Lung microvascular endothelial cell (primary cell): ENCODE measurements at regions not wholly inside any gene's neighbourhood (a gene's known extent, or its start where the extent isn't known, plus 50 kb on each side); places are given as distances from the start of the nearest gene placed in this dataset.

Experiments used
- DNase-seq, 2 donors: peaks; one replicate each; pipeline versions ENCODE4 v3.0.0 to v3.0.0-alpha.2; 2010; ENCODE audit warnings: low read depth in 2 of 2

GRCh38 chr2:168375195-168375798 is 80.8 kb upstream of the CERS6 start:
- DNase-seq, result peak in 1 of 2 donors; percentile 28

GRCh38 chr2:168378960-168379669 is 77.0 kb upstream of the CERS6 start:
- DNase-seq, result no peak

GRCh38 chr2:168380500-168380899 is 75.6 kb upstream of the CERS6 start:
- no peak for DNase-seq

GRCh38 chr2:168392024-168392423 is 64.0 kb upstream of the CERS6 start:
- DNase-seq, result no peak

GRCh38 chr2:168392797-168393196 is 63.3 kb upstream of the CERS6 start:
- no peak for DNase-seq

- DNase-seq, result no peak
Observed at GRCh38 chr2:168394262-168394661, 61.8 kb upstream of the CERS6 start.

- DNase-seq, result no peak
Observed at GRCh38 chr2:168396131-168396530, 59.9 kb upstream of the CERS6 start.

GRCh38 chr2:168397629-168398028 is 58.4 kb upstream of the CERS6 start:
- no peak for DNase-seq

GRCh38 chr2:168401048-168401556 is 55.0 kb upstream of the CERS6 start:
- no peak for DNase-seq

- DNase-seq, result no peak
Observed at GRCh38 chr2:168401771-168402170, 54.3 kb upstream of the CERS6 start.

- DNase-seq, result no peak
Observed at GRCh38 chr2:168402531-168402930, 53.5 kb upstream of the CERS6 start.

GRCh38 chr2:168403736-168404135 is 52.3 kb upstream of the CERS6 start:
- no peak for DNase-seq

- no peak for DNase-seq
Observed at GRCh38 chr2:168404764-168405163, 51.3 kb upstream of the CERS6 start.
